GM19372 (cell line): ENCODE measurements at regions not wholly inside any gene's neighbourhood (a gene's known extent, or its start where the extent isn't known, plus 50 kb on each side); places are given as distances from the start of the nearest gene placed in this dataset.
"Not testable (repeated sequence)": the region's sequence is repeated elsewhere in the genome, so short reads cannot be mapped to it uniquely, and the experiment has no call there.

ENCODE experiments used
- ATAC-seq: cut with Tn5 transposase; IDR thresholded peaks from one replicate; pipeline ENCODE4 v1.9.1; 2021; ENCODE audit warnings: mild to moderate bottlenecking, low read depth, moderate library complexity; ENCODE audit not compliant: unreplicated experiment

- ATAC-seq: no peak
Observed at GRCh38 chr14:30471980-30472379, 87.0 kb upstream of the G2E3 start.

GRCh38 chr14:30473846-30474696 is 84.9 kb upstream of the G2E3 start:
- not testable (repeated sequence) for ATAC-seq

GRCh38 chr14:30482276-30482675 is 76.7 kb upstream of the G2E3 start:
- ATAC-seq: no peak

GRCh38 chr14:30484201-30484600 is 74.8 kb upstream of the G2E3 start:
- ATAC-seq: no peak

- no peak for ATAC-seq
Observed at GRCh38 chr14:30484976-30485375, 74.0 kb upstream of the G2E3 start.

GRCh38 chr14:30496852-30497251 is 62.1 kb upstream of the G2E3 start:
- no peak for ATAC-seq

- ATAC-seq: no peak
Observed at GRCh38 chr14:30499358-30499757, 59.6 kb upstream of the G2E3 start.

- no peak for ATAC-seq
Observed at GRCh38 chr14:30500222-30500621, 58.7 kb upstream of the G2E3 start.

GRCh38 chr14:30507209-30507608 is 51.7 kb upstream of the G2E3 start:
- no peak for ATAC-seq
